ENCODE measurements at regions not wholly inside any gene's neighbourhood (a gene's known extent, or its start where the extent isn't known, plus 50 kb on each side); places are given as distances from the start of the nearest gene placed in this dataset.

- WGBS: 81% methylated on average over 4 of the region's 4 CpGs
Observed at GRCh38 chr1:34319218-34319617, 142.5 kb downstream of the C1orf94 start.

More at GRCh38 chr1:34319218-34319617, 142.5 kb downstream of the C1orf94 start:
- no peak overlapping the region for H3K9ac ChIP-seq (ENCODE audit: low read depth in 1 of 2, low read length in 2 of 2)
- no peaks in the 10 kb centered on the region for H3K36me3 ChIP-seq (ENCODE audit: control insufficient read depth in 4 of 4, insufficient read depth in 3 of 4, low read depth in 1 of 4, low read length in 3 of 4)
- no peak for TF ChIP-seq GABPA (IDR thresholded peaks at IDR 0.05 in 1 of 2, conservative IDR thresholded peaks at IDR 0.05 in 1 of 2)
- no peak for TF ChIP-seq JUND (IDR thresholded peaks at IDR 0.05)
- TF ChIP-seq ZBTB33 (IDR thresholded peaks at IDR 0.05): no peak
- no peak for TF ChIP-seq RAD21 (IDR thresholded peaks at IDR 0.05)
- TF ChIP-seq SP1 (IDR thresholded peaks at IDR 0.05): no peak
- TF ChIP-seq FOXA2 (IDR thresholded peaks at IDR 0.05): no peak
- TF ChIP-seq EGR1 (IDR thresholded peaks at IDR 0.05; ENCODE audit: low read depth in 2 of 2): no peak
- no peak for TF ChIP-seq YY1 (IDR thresholded peaks at IDR 0.05)
- no peak for TF ChIP-seq NR2F2 (IDR thresholded peaks at IDR 0.05)
- no peak for TF ChIP-seq FOXA1 (IDR thresholded peaks at IDR 0.05)
- no peak for TF ChIP-seq TAF1 (conservative IDR thresholded peaks at IDR 0.05)
- TF ChIP-seq REST (IDR thresholded peaks at IDR 0.05): no peak
- no peak for TF ChIP-seq ATF3 (IDR thresholded peaks at IDR 0.05)
- TF ChIP-seq CTCF (IDR thresholded peaks at IDR 0.05; ENCODE audit: low read depth, low read length, missing input control): no peak
- no peak for TF ChIP-seq HNF4A (conservative IDR thresholded peaks at IDR 0.05)
- TF ChIP-seq HNF4G (IDR thresholded peaks at IDR 0.05): no peak
- no peak for TF ChIP-seq MAX (IDR thresholded peaks at IDR 0.05)
- no peak overlapping the region for H3K27ac ChIP-seq (ENCODE audit: low read depth in 1 of 2, low read length in 2 of 2)
- no peak for DNase-seq (ENCODE audit: low spot score)
- H3K27me3 ChIP-seq (ENCODE audit: control insufficient read depth in 4 of 4, insufficient read depth in 4 of 4, low read length in 3 of 4): no peaks in the 10 kb centered on the region
- H3K9me3 ChIP-seq (ENCODE audit: control insufficient read depth in 4 of 4, low read length in 3 of 4): no peaks in the 10 kb centered on the region
- no peak overlapping the region for H3K4me3 ChIP-seq (ENCODE audit: low read depth in 1 of 3, low read length in 3 of 3)
- H3K4me1 ChIP-seq (ENCODE audit: control insufficient read depth in 4 of 4, insufficient read depth in 4 of 4, low read length in 3 of 4): peaks cover 0 to 5% (median 5%) of the 10 kb centered on the region in 4 donors

Data from liver (tissue), 8 donors.